ENCODE measurements at regions not wholly inside any gene's neighbourhood (a gene's known extent, or its start where the extent isn't known, plus 50 kb on each side); places are given as distances from the start of the nearest gene placed in this dataset.
"Not testable (repeated sequence)": the region's sequence is repeated elsewhere in the genome, so short reads cannot be mapped to it uniquely, and the experiment has no call there.

DNA sequence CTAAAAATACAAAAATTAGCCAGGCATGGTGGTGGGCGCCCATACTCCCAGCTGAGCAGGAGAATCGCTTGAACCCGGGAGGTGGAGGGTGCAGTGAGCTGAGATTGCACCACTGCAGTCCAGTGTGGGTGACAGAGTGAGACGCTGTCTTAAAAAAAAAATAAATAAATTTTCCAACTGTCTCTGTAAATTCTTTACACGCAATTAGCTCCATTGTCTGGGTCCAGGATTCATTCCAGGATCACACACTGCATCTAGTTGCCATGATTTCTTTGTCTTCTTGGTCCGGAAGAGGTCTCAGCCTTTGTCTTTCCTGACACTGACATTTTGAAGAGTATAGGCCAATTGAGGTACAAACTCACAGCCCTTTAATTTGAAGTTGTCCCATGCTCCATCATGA is 167.6 kb upstream of the NYAP2 start:
- Mint-ChIP-seq H3K9me3 (no peaks in the 10 kb centered on the region), H3K4me3 (no peak overlapping the region), H3K36me3 (no peaks in the 10 kb centered on the region), H3K27me3 (ENCODE audit: low read depth in 2 of 2) (peaks cover 6 to 23% of the 10 kb centered on the region in 2 donors), H3K27ac (no peak overlapping the region), H3K4me1 (no peaks in the 10 kb centered on the region)
- Histone ChIP-seq H3K27me3 (ENCODE audit: control insufficient read depth, insufficient read depth, low read length) (no peaks in the 10 kb centered on the region), H3K9me3 (ENCODE audit: control insufficient read depth, insufficient read depth, low read length) (no peaks in the 10 kb centered on the region), H3K4me3 (ENCODE audit: low read length) (no peak overlapping the region), H3K4me1 (ENCODE audit: control insufficient read depth, insufficient read depth, low read length) (no peaks in the 10 kb centered on the region), H3K36me3 (ENCODE audit: control insufficient read depth, insufficient read depth, low read length) (no peaks in the 10 kb centered on the region), H3K27ac (ENCODE audit: low read length) (no peak overlapping the region)
- intact Hi-C loops (cut with micrococcal nuclease), result no loop called here
- 89% methylated on average over 6 of the region's 6 CpGs for WGBS (ENCODE audit: insufficient coverage)
- DNase-seq (no peak), ATAC-seq (no peak)
- TF ChIP-seq, protein P1, sequence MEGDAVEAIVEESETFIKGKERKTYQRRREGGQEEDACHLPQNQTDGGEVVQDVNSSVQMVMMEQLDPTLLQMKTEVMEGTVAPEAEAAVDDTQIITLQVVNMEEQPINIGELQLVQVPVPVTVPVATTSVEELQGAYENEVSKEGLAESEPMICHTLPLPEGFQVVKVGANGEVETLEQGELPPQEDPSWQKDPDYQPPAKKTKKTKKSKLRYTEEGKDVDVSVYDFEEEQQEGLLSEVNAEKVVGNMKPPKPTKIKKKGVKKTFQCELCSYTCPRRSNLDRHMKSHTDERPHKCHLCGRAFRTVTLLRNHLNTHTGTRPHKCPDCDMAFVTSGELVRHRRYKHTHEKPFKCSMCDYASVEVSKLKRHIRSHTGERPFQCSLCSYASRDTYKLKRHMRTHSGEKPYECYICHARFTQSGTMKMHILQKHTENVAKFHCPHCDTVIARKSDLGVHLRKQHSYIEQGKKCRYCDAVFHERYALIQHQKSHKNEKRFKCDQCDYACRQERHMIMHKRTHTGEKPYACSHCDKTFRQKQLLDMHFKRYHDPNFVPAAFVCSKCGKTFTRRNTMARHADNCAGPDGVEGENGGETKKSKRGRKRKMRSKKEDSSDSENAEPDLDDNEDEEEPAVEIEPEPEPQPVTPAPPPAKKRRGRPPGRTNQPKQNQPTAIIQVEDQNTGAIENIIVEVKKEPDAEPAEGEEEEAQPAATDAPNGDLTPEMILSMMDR (IDR thresholded peaks at IDR 0.05), result no peak

- H3K9me3 Mint-ChIP-seq; H3K4me3 Mint-ChIP-seq; ATAC-seq; H3K27me3 ChIP-seq (ENCODE audit: control insufficient read depth, insufficient read depth, low read length); H3K4me3 ChIP-seq (ENCODE audit: low read length); H3K36me3 ChIP-seq (ENCODE audit: control insufficient read depth, insufficient read depth, low read length); H3K36me3 Mint-ChIP-seq; H3K4me1 Mint-ChIP-seq; DNase-seq; H3K9me3 ChIP-seq (ENCODE audit: control insufficient read depth, insufficient read depth, low read length); H3K27ac Mint-ChIP-seq; H3K4me1 ChIP-seq (ENCODE audit: control insufficient read depth, insufficient read depth, low read length); intact Hi-C loops (cut with micrococcal nuclease); H3K27ac ChIP-seq (ENCODE audit: low read length): not testable (repeated sequence)
- 93% methylated on average over 26 of the region's 31 CpGs for WGBS (ENCODE audit: insufficient coverage)
- peaks cover 9 to 38% of the 10 kb centered on the region in 2 donors for H3K27me3 Mint-ChIP-seq (ENCODE audit: low read depth in 2 of 2)
Measured at GRCh38 chr2:225229346-225229745, 170.2 kb upstream of the NYAP2 start.

DNA sequence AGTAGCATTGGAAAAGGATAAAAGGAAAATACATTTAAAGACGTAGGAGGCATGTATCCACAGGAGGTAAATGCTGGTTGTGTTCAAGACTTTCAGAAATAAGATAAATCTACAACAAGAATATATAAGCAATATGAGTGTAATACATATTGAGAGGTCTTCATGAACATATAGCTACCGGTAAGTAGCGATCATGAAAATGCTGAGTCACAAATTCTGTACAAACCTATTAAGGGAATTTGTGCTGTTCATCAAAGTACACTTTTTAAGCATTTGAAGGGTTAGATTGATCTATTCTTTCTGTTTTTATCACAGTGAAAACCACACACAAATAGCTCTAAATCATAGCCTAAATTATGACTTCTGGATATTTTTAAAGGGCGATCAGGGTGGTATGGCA is 173.1 kb upstream of the NYAP2 start:
- DNase-seq (no peak), ATAC-seq (no peak)
- Histone ChIP-seq H3K27ac (ENCODE audit: low read length) (no peak overlapping the region), H3K4me1 (ENCODE audit: control insufficient read depth, insufficient read depth, low read length) (no peaks in the 10 kb centered on the region), H3K27me3 (ENCODE audit: control insufficient read depth, insufficient read depth, low read length) (peaks cover 3% of the 10 kb centered on the region), H3K36me3 (ENCODE audit: control insufficient read depth, insufficient read depth, low read length) (no peaks in the 10 kb centered on the region), H3K9me3 (ENCODE audit: control insufficient read depth, insufficient read depth, low read length) (no peaks in the 10 kb centered on the region), H3K4me3 (ENCODE audit: low read length) (no peak overlapping the region)
- intact Hi-C loops (cut with micrococcal nuclease), result no loop called here
- Mint-ChIP-seq H3K4me3 (no peak overlapping the region), H3K9me3 (no peaks in the 10 kb centered on the region), H3K27ac (no peak overlapping the region), H3K4me1 (no peaks in the 10 kb centered on the region), H3K27me3 (ENCODE audit: low read depth in 2 of 2) (peaks cover 8 to 57% of the 10 kb centered on the region in 2 donors), H3K36me3 (no peaks in the 10 kb centered on the region)
- TF ChIP-seq, protein P1 (IDR thresholded peaks at IDR 0.05), result no peak
- 93% methylated on average over 1 of the region's 4 CpGs for WGBS (ENCODE audit: insufficient coverage)

DNA sequence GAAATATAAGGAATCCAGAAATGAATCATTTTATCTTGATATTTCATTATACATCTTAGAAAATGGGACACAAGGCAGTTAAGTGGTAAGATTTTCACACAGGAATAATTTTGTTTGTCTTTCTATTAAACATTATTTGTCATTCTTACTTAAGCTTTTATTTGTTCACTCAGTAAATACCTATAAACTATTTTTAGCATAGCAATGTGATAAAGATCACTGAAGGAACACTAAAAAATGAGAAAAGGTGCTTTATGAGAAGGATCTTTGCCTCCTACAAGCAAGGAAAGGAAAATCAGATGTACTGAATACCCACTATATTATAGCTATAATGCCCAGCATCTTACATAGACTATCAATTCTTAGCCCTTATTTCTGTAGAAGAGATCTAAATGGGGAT is 176.2 kb upstream of the NYAP2 start:
- Mint-ChIP-seq H3K4me1 (no peaks in the 10 kb centered on the region), H3K36me3 (no peaks in the 10 kb centered on the region), H3K9me3 (no peaks in the 10 kb centered on the region), H3K27me3 (ENCODE audit: low read depth in 2 of 2) (peaks cover 11 to 51% of the 10 kb centered on the region in 2 donors), H3K27ac (no peak overlapping the region), H3K4me3 (no peak overlapping the region)
- intact Hi-C loops (cut with micrococcal nuclease), result no loop called here
- TF ChIP-seq, protein P1 (IDR thresholded peaks at IDR 0.05), result no peak
- Histone ChIP-seq H3K9me3 (ENCODE audit: control insufficient read depth, insufficient read depth, low read length) (no peaks in the 10 kb centered on the region), H3K4me3 (ENCODE audit: low read length) (no peak overlapping the region), H3K27ac (ENCODE audit: low read length) (no peak overlapping the region), H3K4me1 (ENCODE audit: control insufficient read depth, insufficient read depth, low read length) (no peaks in the 10 kb centered on the region), H3K36me3 (ENCODE audit: control insufficient read depth, insufficient read depth, low read length) (no peaks in the 10 kb centered on the region), H3K27me3 (ENCODE audit: control insufficient read depth, insufficient read depth, low read length) (peaks cover 3% of the 10 kb centered on the region)
- no peak for DNase-seq
- no peak for ATAC-seq
